ENCODE measurements at regions not wholly inside any gene's neighbourhood (a gene's known extent, or its start where the extent isn't known, plus 50 kb on each side); places are given as distances from the start of the nearest gene placed in this dataset.

- no peak overlapping the region for H3K4me3 ChIP-seq
- no peaks in the 10 kb centered on the region for H4K20me1 ChIP-seq (ENCODE audit: insufficient read depth)
- WGBS, 2 experiments (ENCODE audit: low coverage in 1 of 2, low lambda C conversion rate in 2 of 2, missing lambda C conversion rate in 2 of 2) = 0% methylated on average over 1 of the region's 1 CpG
- in situ Hi-C loops (cut with MboI) = no loop called here
- no peaks in the 10 kb centered on the region for H3K9me2 ChIP-seq (ENCODE audit: insufficient read depth)
- H3K27me3 ChIP-seq (replicated peaks; ENCODE audit: insufficient read depth) = no peaks in the 10 kb centered on the region
- no peaks in the 10 kb centered on the region for H3K36me3 ChIP-seq (ENCODE audit: low read depth)
- H3K4me1 ChIP-seq (ENCODE audit: insufficient read depth) = peaks cover 14% of the 10 kb centered on the region
- H3F3A ChIP-seq (ENCODE audit: insufficient read depth) = peaks cover 14% of the 10 kb centered on the region
- H2AFZ ChIP-seq = no peak overlapping the region
- H3K79me2 ChIP-seq (ENCODE audit: insufficient read depth) = no peaks in the 10 kb centered on the region
- TF ChIP-seq EZH2 (IDR thresholded peaks at IDR 0.05; ENCODE audit: insufficient read depth, poor library complexity, severe bottlenecking) (no peak), EZH2phosphoT487 (IDR thresholded peaks at IDR 0.05; ENCODE audit: insufficient read depth, low read depth) (no peak)
- H3K27ac ChIP-seq = peak overlapping the region; percentile 25; the same call in 1 of the 2 replicates
- peak; percentile 92 for DNase-seq
- H3K4me2 ChIP-seq (ENCODE audit: unreplicated experiment) = peak overlapping the region; percentile 6
- no peaks in the 10 kb centered on the region for H3K9me3 ChIP-seq (ENCODE audit: low read depth)
- no peak overlapping the region for H3K9ac ChIP-seq
Measured at GRCh38 chr3:64321747-64322146, 96.5 kb upstream of the PRICKLE2 start.

DNA sequence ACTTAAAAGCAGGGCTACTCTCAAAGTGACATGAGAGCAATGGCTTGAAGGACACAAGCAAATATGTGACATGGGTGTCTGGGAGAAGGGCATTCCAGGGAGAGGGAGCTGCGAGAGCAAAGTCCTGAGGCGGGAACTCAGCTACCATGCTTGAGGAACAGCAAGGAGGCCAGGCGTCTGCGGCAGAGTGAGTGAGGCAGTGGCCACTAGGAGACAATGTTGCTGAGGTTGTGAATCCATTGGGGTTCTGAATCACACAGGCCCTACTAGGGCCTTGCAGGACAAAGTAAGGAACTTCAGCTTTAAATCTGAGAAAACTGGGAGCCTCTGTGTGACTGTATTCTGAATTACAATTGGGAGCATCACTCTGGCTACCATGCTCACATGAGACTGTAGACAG is 94.1 kb upstream of the PRICKLE2 start:
- Histone ChIP-seq H3K27ac (no peak overlapping the region), H3K9ac (no peak overlapping the region), H3K4me1 (ENCODE audit: insufficient read depth) (peaks cover 13% of the 10 kb centered on the region), H3K79me2 (ENCODE audit: insufficient read depth) (no peaks in the 10 kb centered on the region), H3F3A (ENCODE audit: insufficient read depth) (peaks cover 13% of the 10 kb centered on the region), H3K27me3 (replicated peaks; ENCODE audit: insufficient read depth) (no peaks in the 10 kb centered on the region), H3K9me2 (ENCODE audit: insufficient read depth) (no peaks in the 10 kb centered on the region), H4K20me1 (ENCODE audit: insufficient read depth) (no peaks in the 10 kb centered on the region), H2AFZ (no peak overlapping the region), H3K4me3 (no peak overlapping the region), H3K9me3 (ENCODE audit: low read depth) (no peaks in the 10 kb centered on the region), H3K4me2 (ENCODE audit: unreplicated experiment) (no peak overlapping the region), H3K36me3 (ENCODE audit: low read depth) (no peaks in the 10 kb centered on the region)
- in situ Hi-C loops (cut with MboI) = no loop called here
- 98 to 99% methylated on average over 4 of the region's 4 CpGs for WGBS, 2 experiments (ENCODE audit: low coverage in 1 of 2, low lambda C conversion rate in 2 of 2, missing lambda C conversion rate in 2 of 2)
- DNase-seq = peak; percentile 14
- no peak for TF ChIP-seq EZH2 (IDR thresholded peaks at IDR 0.05; ENCODE audit: insufficient read depth, poor library complexity, severe bottlenecking)
- no peak for TF ChIP-seq EZH2phosphoT487 (IDR thresholded peaks at IDR 0.05; ENCODE audit: insufficient read depth, low read depth)

GRCh38 chr3:64318668-64319271 is 93.5 kb upstream of the PRICKLE2 start:
- TF ChIP-seq EZH2phosphoT487 (IDR thresholded peaks at IDR 0.05; ENCODE audit: insufficient read depth, low read depth) = no peak
- TF ChIP-seq EZH2 (IDR thresholded peaks at IDR 0.05; ENCODE audit: insufficient read depth, poor library complexity, severe bottlenecking) = no peak
- Histone ChIP-seq H3K9me3 (ENCODE audit: low read depth) (no peaks in the 10 kb centered on the region), H3K4me1 (ENCODE audit: insufficient read depth) (peaks cover 13% of the 10 kb centered on the region), H3F3A (ENCODE audit: insufficient read depth) (peaks cover 13% of the 10 kb centered on the region), H3K36me3 (ENCODE audit: low read depth) (no peaks in the 10 kb centered on the region), H3K9ac (no peak overlapping the region), H2AFZ (no peak overlapping the region), H3K27ac (no peak overlapping the region), H3K27me3 (replicated peaks; ENCODE audit: insufficient read depth) (no peaks in the 10 kb centered on the region), H3K79me2 (ENCODE audit: insufficient read depth) (no peaks in the 10 kb centered on the region), H3K4me3 (no peak overlapping the region), H4K20me1 (ENCODE audit: insufficient read depth) (no peaks in the 10 kb centered on the region), H3K9me2 (ENCODE audit: insufficient read depth) (no peaks in the 10 kb centered on the region), H3K4me2 (ENCODE audit: unreplicated experiment) (no peak overlapping the region)
- WGBS, 2 experiments (ENCODE audit: low coverage in 1 of 2, low lambda C conversion rate in 2 of 2, missing lambda C conversion rate in 2 of 2) = 95 to 100% methylated on average over 1 of the region's 1 CpG
- no peak for DNase-seq
- in situ Hi-C loops (cut with MboI) = no loop called here

DNA sequence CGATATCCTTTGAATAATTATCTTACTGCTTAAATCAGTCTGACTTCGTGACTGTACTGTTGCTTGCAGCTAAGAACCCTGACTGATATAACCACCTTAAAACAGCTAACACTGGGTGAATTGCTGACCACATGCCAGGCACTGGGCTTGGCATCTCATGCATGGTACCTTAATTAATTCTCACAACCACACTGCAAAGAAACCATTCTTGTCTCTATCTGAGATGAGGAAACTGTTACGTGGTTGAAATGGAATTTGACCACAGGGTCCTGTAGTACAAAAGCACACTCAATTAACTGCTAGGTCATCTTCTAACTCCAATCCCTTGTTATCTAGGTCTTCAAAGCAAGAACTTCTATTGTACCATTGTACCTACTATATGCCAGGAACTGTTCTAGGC is 92.7 kb upstream of the PRICKLE2 start:
- no peaks in the 10 kb centered on the region for H3K27me3 ChIP-seq (replicated peaks; ENCODE audit: insufficient read depth)
- H2AFZ ChIP-seq = no peak overlapping the region
- H3K79me2 ChIP-seq (ENCODE audit: insufficient read depth) = no peaks in the 10 kb centered on the region
- peaks cover 13% of the 10 kb centered on the region for H3K4me1 ChIP-seq (ENCODE audit: insufficient read depth)
- no peak overlapping the region for H3K9ac ChIP-seq
- DNase-seq = no peak
- no peaks in the 10 kb centered on the region for H3K9me3 ChIP-seq (ENCODE audit: low read depth)
- H3K4me2 ChIP-seq (ENCODE audit: unreplicated experiment) = no peak overlapping the region
- no peak overlapping the region for H3K4me3 ChIP-seq
- no peaks in the 10 kb centered on the region for H4K20me1 ChIP-seq (ENCODE audit: insufficient read depth)
- H3F3A ChIP-seq (ENCODE audit: insufficient read depth) = peaks cover 13% of the 10 kb centered on the region
- 84 to 86% methylated on average over 3 of the region's 3 CpGs for WGBS, 2 experiments (ENCODE audit: low coverage in 1 of 2, low lambda C conversion rate in 2 of 2, missing lambda C conversion rate in 2 of 2)
- H3K27ac ChIP-seq = no peak overlapping the region
- H3K36me3 ChIP-seq (ENCODE audit: low read depth) = no peaks in the 10 kb centered on the region
- in situ Hi-C loops (cut with MboI) = no loop called here
- H3K9me2 ChIP-seq (ENCODE audit: insufficient read depth) = no peaks in the 10 kb centered on the region
- no peak for TF ChIP-seq EZH2 (IDR thresholded peaks at IDR 0.05; ENCODE audit: insufficient read depth, poor library complexity, severe bottlenecking)
- no peak for TF ChIP-seq EZH2phosphoT487 (IDR thresholded peaks at IDR 0.05; ENCODE audit: insufficient read depth, low read depth)

All from GM23248 (cell line).